GM23338 (cell line): ENCODE measurements at regions not wholly inside any gene's neighbourhood (a gene's known extent, or its start where the extent isn't known, plus 50 kb on each side); places are given as distances from the start of the nearest gene placed in this dataset.

ENCODE experiments used
- POLR2AphosphoS5 ChIP-seq: IDR thresholded peaks from 2 replicates; pipeline ENCODE4 v1.6.1; 2016; ENCODE audit warnings: antibody characterized with exemption, low read depth
- TF ChIP-seq, protein P1 (sequence below), 2 experiments: fragments of 200-600 bp in 1 of 2; sonication (generic) in 1 of 2; conservative IDR thresholded peaks; 2 replicates each; pipeline versions ENCODE4 v1.5.1 to v1.6.1; 2016 to 2017; ENCODE audit warnings: antibody characterized with exemption in 2 of 2, low read depth in 2 of 2, mild to moderate bottlenecking in 2 of 2, moderate library complexity in 1 of 2

GRCh38 chr5:100313657-100314056 is 221.5 kb upstream of the FAM174A start:
- TF ChIP-seq, protein P1, sequence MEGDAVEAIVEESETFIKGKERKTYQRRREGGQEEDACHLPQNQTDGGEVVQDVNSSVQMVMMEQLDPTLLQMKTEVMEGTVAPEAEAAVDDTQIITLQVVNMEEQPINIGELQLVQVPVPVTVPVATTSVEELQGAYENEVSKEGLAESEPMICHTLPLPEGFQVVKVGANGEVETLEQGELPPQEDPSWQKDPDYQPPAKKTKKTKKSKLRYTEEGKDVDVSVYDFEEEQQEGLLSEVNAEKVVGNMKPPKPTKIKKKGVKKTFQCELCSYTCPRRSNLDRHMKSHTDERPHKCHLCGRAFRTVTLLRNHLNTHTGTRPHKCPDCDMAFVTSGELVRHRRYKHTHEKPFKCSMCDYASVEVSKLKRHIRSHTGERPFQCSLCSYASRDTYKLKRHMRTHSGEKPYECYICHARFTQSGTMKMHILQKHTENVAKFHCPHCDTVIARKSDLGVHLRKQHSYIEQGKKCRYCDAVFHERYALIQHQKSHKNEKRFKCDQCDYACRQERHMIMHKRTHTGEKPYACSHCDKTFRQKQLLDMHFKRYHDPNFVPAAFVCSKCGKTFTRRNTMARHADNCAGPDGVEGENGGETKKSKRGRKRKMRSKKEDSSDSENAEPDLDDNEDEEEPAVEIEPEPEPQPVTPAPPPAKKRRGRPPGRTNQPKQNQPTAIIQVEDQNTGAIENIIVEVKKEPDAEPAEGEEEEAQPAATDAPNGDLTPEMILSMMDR (conservative IDR thresholded peaks at IDR 0.05; ENCODE audit: low read depth in 2 of 2): no peak
- TF ChIP-seq POLR2AphosphoS5: no peak
